ENCODE measurements at regions not wholly inside any gene's neighbourhood (a gene's known extent, or its start where the extent isn't known, plus 50 kb on each side); places are given as distances from the start of the nearest gene placed in this dataset.

DNA sequence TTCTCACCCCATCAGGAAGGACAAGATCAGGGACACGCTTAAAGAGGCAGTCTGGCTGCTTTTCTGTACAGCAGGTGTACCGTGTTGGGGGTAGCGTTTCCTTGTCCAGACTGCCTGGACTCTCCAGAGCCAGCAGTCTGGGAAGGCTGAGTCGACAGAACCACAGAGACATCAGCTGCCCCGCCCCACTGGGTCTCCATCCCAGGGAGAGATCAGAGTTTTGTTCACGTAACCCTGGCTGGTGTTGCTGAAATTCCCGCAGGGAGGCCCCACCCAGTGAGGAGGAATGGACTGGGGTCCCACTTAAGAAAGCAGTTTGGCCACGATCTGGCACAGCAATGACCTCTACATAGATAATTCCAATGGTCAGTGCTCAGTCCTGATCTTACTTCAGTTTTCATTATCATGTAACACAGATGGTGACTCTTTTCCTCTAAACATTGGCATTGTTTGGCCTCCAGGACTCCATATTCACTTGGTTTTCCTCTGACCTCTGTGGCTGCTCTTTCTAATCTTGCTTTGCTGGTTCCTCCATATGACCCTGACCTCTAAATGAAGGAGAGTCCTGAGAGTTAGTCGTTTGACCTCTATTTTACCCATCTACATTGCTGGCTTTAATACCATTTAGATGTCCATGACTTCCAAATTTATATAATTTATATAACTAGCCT is 89.6 kb upstream of the LRRC55 start:
- no peak overlapping the region for H3K4me3 Mint-ChIP-seq
- no peaks in the 10 kb centered on the region for H3K27me3 ChIP-seq (ENCODE audit: control insufficient read depth, insufficient read depth, low read length)
- peaks cover 0 to 12% of the 10 kb centered on the region in 2 donors for H3K27me3 Mint-ChIP-seq (ENCODE audit: low read depth in 2 of 2)
- H3K27ac Mint-ChIP-seq = no peak overlapping the region
- H3K9me3 Mint-ChIP-seq = peaks cover 3 to 4% of the 10 kb centered on the region in 2 donors
- no peaks in the 10 kb centered on the region for H3K9me3 ChIP-seq (ENCODE audit: control insufficient read depth, insufficient read depth, low read length)
- TF ChIP-seq, protein P1, sequence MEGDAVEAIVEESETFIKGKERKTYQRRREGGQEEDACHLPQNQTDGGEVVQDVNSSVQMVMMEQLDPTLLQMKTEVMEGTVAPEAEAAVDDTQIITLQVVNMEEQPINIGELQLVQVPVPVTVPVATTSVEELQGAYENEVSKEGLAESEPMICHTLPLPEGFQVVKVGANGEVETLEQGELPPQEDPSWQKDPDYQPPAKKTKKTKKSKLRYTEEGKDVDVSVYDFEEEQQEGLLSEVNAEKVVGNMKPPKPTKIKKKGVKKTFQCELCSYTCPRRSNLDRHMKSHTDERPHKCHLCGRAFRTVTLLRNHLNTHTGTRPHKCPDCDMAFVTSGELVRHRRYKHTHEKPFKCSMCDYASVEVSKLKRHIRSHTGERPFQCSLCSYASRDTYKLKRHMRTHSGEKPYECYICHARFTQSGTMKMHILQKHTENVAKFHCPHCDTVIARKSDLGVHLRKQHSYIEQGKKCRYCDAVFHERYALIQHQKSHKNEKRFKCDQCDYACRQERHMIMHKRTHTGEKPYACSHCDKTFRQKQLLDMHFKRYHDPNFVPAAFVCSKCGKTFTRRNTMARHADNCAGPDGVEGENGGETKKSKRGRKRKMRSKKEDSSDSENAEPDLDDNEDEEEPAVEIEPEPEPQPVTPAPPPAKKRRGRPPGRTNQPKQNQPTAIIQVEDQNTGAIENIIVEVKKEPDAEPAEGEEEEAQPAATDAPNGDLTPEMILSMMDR (IDR thresholded peaks at IDR 0.05) = no peak
- intact Hi-C loops (cut with micrococcal nuclease) = no loop called here
- ATAC-seq = no peak
- H3K4me1 Mint-ChIP-seq = no peaks in the 10 kb centered on the region
- no peaks in the 10 kb centered on the region for H3K4me1 ChIP-seq (ENCODE audit: control insufficient read depth, insufficient read depth, low read length)
- H3K4me3 ChIP-seq (ENCODE audit: low read length) = no peak overlapping the region
- no peaks in the 10 kb centered on the region for H3K36me3 ChIP-seq (ENCODE audit: control insufficient read depth, insufficient read depth, low read length)
- DNase-seq = no peak
- H3K27ac ChIP-seq (ENCODE audit: low read length) = no peak overlapping the region
- H3K36me3 Mint-ChIP-seq = no peaks in the 10 kb centered on the region
- WGBS (ENCODE audit: insufficient coverage) = 81% methylated on average over 9 of the region's 9 CpGs

DNA sequence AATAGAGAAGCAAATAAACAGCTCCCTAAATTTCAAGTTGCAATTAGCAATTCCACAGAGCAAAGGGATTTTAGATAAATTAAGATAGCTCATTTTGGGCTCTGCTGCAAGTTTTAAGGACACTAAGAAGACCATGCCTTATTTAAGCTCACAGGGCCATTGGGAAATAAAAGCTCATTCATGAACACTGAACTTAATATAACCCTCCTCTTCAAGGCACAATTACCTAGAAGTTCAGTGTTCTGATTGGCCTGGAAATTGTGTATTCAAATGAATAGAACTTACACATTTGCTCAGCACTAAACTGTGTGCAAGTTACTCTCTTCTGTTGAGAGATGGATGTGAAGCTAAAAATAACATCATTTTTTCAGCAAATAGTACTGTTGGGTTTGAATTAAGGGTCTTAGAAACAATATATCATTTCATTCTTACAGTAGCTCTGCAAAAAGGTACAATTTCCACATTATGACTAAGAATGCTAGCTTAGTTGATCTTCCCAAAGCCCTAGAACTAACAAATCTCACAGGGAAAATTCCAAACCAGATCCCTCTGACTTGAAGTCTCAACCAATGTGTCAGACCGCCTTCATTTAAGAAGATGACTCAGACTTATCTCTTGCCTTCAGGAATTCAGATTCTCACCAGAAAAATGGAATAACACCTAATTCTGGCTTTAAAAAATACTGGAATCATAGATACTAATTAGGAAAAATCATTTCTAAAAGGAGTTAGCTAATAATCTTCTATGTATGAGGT is 87.4 kb upstream of the LRRC55 start:
- 100% methylated on average over 1 of the region's 1 CpG for WGBS (ENCODE audit: insufficient coverage)
- ATAC-seq = no peak

DNA sequence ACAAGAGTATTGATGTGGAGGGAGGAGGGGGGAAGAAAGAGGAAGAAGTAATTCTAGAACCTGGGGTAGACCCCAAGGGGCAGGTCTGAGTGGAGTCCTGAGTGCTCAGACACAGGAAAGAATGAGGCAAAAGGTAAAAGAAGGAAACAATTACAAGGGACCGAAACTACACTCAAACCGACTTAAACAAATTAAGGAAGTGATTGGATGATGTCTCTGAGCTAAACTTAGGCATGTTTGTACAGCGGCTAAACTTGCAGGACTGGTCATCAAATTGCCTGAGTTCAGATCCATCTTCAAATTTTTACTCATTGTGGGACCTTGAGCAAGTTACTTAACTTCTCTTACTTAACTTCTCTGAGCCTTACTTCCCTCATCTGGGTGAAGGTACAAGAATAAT is 86.3 kb upstream of the LRRC55 start:
- H3K4me1 Mint-ChIP-seq = no peaks in the 10 kb centered on the region
- intact Hi-C loops (cut with micrococcal nuclease) = loop anchor here (5.0 kb wide), 1 partner anchor 52 kb away; no protein-coding TSS in a partner anchor
- no peaks in the 10 kb centered on the region for H3K27me3 ChIP-seq (ENCODE audit: control insufficient read depth, insufficient read depth, low read length)
- TF ChIP-seq, protein P1 (IDR thresholded peaks at IDR 0.05) = no peak
- peaks cover 0 to 12% of the 10 kb centered on the region in 2 donors for H3K27me3 Mint-ChIP-seq (ENCODE audit: low read depth in 2 of 2)
- WGBS (ENCODE audit: insufficient coverage) = 83% methylated on average over 3 of the region's 3 CpGs
- no peak overlapping the region for H3K4me3 Mint-ChIP-seq
- no peaks in the 10 kb centered on the region for H3K36me3 ChIP-seq (ENCODE audit: control insufficient read depth, insufficient read depth, low read length)
- no peak overlapping the region for H3K27ac Mint-ChIP-seq
- no peak overlapping the region for H3K27ac ChIP-seq (ENCODE audit: low read length)
- no peaks in the 10 kb centered on the region for H3K9me3 ChIP-seq (ENCODE audit: control insufficient read depth, insufficient read depth, low read length)
- no peaks in the 10 kb centered on the region for H3K36me3 Mint-ChIP-seq
- no peak overlapping the region for H3K4me3 ChIP-seq (ENCODE audit: low read length)
- H3K4me1 ChIP-seq (ENCODE audit: control insufficient read depth, insufficient read depth, low read length) = no peaks in the 10 kb centered on the region
- ATAC-seq (no peak), DNase-seq (no peak)
- peaks cover 3 to 4% of the 10 kb centered on the region in 2 donors for H3K9me3 Mint-ChIP-seq

More for the DNA sequence above, 87.4 kb upstream of the LRRC55 start:
- no peak overlapping the region for H3K27ac Mint-ChIP-seq
- no peak for DNase-seq
- Histone ChIP-seq H3K4me3 (ENCODE audit: low read length) (no peak overlapping the region), H3K4me1 (ENCODE audit: control insufficient read depth, insufficient read depth, low read length) (no peaks in the 10 kb centered on the region), H3K27ac (ENCODE audit: low read length) (no peak overlapping the region), H3K27me3 (ENCODE audit: control insufficient read depth, insufficient read depth, low read length) (no peaks in the 10 kb centered on the region), H3K9me3 (ENCODE audit: control insufficient read depth, insufficient read depth, low read length) (no peaks in the 10 kb centered on the region), H3K36me3 (ENCODE audit: control insufficient read depth, insufficient read depth, low read length) (no peaks in the 10 kb centered on the region)
- intact Hi-C loops (cut with micrococcal nuclease) = no loop called here
- H3K4me3 Mint-ChIP-seq = no peak overlapping the region
- peaks cover 0 to 12% of the 10 kb centered on the region in 2 donors for H3K27me3 Mint-ChIP-seq (ENCODE audit: low read depth in 2 of 2)
- H3K36me3 Mint-ChIP-seq = no peaks in the 10 kb centered on the region
- TF ChIP-seq, protein P1 (IDR thresholded peaks at IDR 0.05) = no peak
- no peaks in the 10 kb centered on the region for H3K4me1 Mint-ChIP-seq
- H3K9me3 Mint-ChIP-seq = peaks cover 3 to 4% of the 10 kb centered on the region in 2 donors

Measured in natural killer cell (primary cell).